Uterus (tissue), 3 donors: ENCODE measurements at regions not wholly inside any gene's neighbourhood (a gene's known extent, or its start where the extent isn't known, plus 50 kb on each side); places are given as distances from the start of the nearest gene placed in this dataset.

Source experiments
- DNase-seq, 2 donors: peaks; one replicate each; pipeline ENCODE4 v3.0.0-alpha.2; 2019 to 2020
- H3K27ac ChIP-seq, 2 donors: fragments of 200-600 bp; sonication (generic); 1 replicate in 1 of 2; 2 replicates in 1 of 2; pipeline ENCODE4 v1.5.1; 2016 to 2018
- H3K27me3 ChIP-seq, 2 donors: fragments of 200-600 bp; sonication (generic); one replicate each; pipeline ENCODE4 v1.5.1; 2018 to 2019; ENCODE audit warnings: control low read depth in 1 of 2
- H3K36me3 ChIP-seq, 2 donors: fragments of 200-600 bp; sonication (generic); one replicate each; pipeline ENCODE4 v1.5.1; 2019; ENCODE audit warnings: control low read depth in 1 of 2
- H3K4me1 ChIP-seq, 2 donors: fragments of 200-600 bp; sonication (generic); one replicate each; pipeline ENCODE4 v1.5.1; 2018 to 2019; ENCODE audit warnings: control low read depth in 1 of 2
- H3K4me3 ChIP-seq, 2 donors: fragments of 200-600 bp; sonication (generic); 1 replicate in 1 of 2; 2 replicates in 1 of 2; pipeline ENCODE4 v1.5.1; 2018 to 2019; ENCODE audit warnings: mild to moderate bottlenecking in 1 of 2
- H3K9me3 ChIP-seq, 2 donors: fragments of 200-600 bp; sonication (generic); one replicate each; pipeline ENCODE4 v1.5.1; 2019; ENCODE audit warnings: control low read depth in 1 of 2
- CTCF ChIP-seq, 4 experiments: fragments of 200-600 bp in 2 of 4; fragments of 450-650 bp in 2 of 4; sonication (generic) in 2 of 4; IDR thresholded peaks; one replicate each; pipeline ENCODE4 v1.5.1; 2016 to 2019; ENCODE audit warnings: antibody characterized with exemption in 4 of 4, mild to moderate bottlenecking in 2 of 4, moderate library complexity in 1 of 4
- POLR2A ChIP-seq, 2 donors: fragments of 450-650 bp; IDR thresholded peaks; one replicate each; pipeline ENCODE4 v1.6.1; 2016; ENCODE audit warnings: antibody characterized with exemption in 2 of 2, mild to moderate bottlenecking in 1 of 2, moderate library complexity in 1 of 2
- intact Hi-C: fragments of 100-400 bp; cut with DNase I; formaldehyde crosslinking; loops from one replicate; pipeline ENCODE4 v1.15.1; 2023; ENCODE audit warnings: low total_unique reads
- donor health status: DM: yes; HTN: yes; CAD: no.

DNA sequence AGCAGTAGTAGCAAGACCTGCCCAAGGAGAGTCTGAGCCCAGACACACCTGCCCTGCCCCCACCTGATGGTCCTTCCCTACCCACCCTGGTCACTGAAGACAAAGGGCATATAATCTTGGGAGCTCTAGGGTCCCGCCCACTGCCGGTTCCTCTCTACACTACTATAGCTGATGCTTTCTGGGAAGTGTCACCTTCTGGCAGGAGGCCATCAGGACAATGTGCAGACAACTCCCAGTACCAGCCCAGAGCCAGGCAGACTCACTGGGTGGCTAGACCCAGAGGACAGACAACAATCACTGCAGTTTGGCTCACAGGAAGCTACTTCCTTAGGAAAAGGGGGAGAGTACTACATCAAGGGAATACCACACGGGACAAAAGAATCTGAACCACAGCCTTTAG, 312.7 kb downstream of the SPRY1 start:
- intact Hi-C loops = no loop called here
- Histone ChIP-seq H3K27ac (no peak overlapping the region), H3K27me3 (no peaks in the 10 kb centered on the region), H3K4me3 (no peak overlapping the region), H3K4me1 (no peaks in the 10 kb centered on the region), H3K9me3 (peaks cover 0 to 9% of the 10 kb centered on the region in 2 donors), H3K36me3 (no peaks in the 10 kb centered on the region)
- no peak for DNase-seq
- TF ChIP-seq CTCF (IDR thresholded peaks at IDR 0.05) (no peak), POLR2A (IDR thresholded peaks at IDR 0.05) (no peak)

- intact Hi-C loops = no loop called here
- Histone ChIP-seq H3K9me3 (no peaks in the 10 kb centered on the region), H3K27me3 (no peaks in the 10 kb centered on the region), H3K4me3 (no peak overlapping the region), H3K27ac (no peak overlapping the region), H3K36me3 (no peaks in the 10 kb centered on the region), H3K4me1 (no peaks in the 10 kb centered on the region)
- TF ChIP-seq POLR2A (IDR thresholded peaks at IDR 0.05) = no peak
- no peak for TF ChIP-seq CTCF (IDR thresholded peaks at IDR 0.05)
- no peak for DNase-seq
Observed at GRCh38 chr4:123731035-123731434, 334.4 kb downstream of the SPRY1 start.

GRCh38 chr4:123737156-123737555, 340.6 kb downstream of the SPRY1 start:
- no peak overlapping the region for H3K4me3 ChIP-seq
- no peaks in the 10 kb centered on the region for H3K27me3 ChIP-seq
- TF ChIP-seq POLR2A (IDR thresholded peaks at IDR 0.05) (no peak), CTCF (IDR thresholded peaks at IDR 0.05) (no peak)
- H3K9me3 ChIP-seq = no peaks in the 10 kb centered on the region
- intact Hi-C loops = no loop called here
- H3K36me3 ChIP-seq = no peaks in the 10 kb centered on the region
- no peaks in the 10 kb centered on the region for H3K4me1 ChIP-seq
- no peak overlapping the region for H3K27ac ChIP-seq
- DNase-seq = no peak

DNA sequence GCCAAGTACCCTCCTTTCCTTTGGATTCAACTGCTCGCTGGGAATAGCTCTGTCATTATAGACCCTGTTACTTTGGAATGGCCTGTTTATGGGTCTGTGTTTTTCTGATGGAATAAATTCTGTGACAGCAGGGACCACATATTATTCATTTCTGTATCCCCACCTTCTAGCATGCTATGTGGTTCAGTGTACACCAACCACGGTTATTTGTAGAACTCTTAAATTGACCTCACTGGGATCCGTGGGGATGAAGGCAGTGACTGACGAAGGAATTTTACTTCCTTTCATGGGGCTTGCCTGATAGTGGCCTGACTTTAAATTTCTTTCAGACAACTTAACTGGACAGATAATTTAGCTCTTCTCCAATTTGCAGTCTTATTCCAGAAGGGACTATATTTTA, 343.2 kb downstream of the SPRY1 start:
- H3K36me3 ChIP-seq = no peaks in the 10 kb centered on the region
- TF ChIP-seq POLR2A (IDR thresholded peaks at IDR 0.05) (no peak), CTCF (IDR thresholded peaks at IDR 0.05) (no peak)
- no peaks in the 10 kb centered on the region for H3K4me1 ChIP-seq
- no peak overlapping the region for H3K27ac ChIP-seq
- no peaks in the 10 kb centered on the region for H3K27me3 ChIP-seq
- no peak for DNase-seq
- H3K9me3 ChIP-seq = no peaks in the 10 kb centered on the region
- intact Hi-C loops = no loop called here
- H3K4me3 ChIP-seq = no peak overlapping the region

GRCh38 chr4:123740236-123740635, 343.6 kb downstream of the SPRY1 start:
- H3K27me3 ChIP-seq = no peaks in the 10 kb centered on the region
- H3K4me1 ChIP-seq = no peaks in the 10 kb centered on the region
- no peaks in the 10 kb centered on the region for H3K9me3 ChIP-seq
- H3K36me3 ChIP-seq = no peaks in the 10 kb centered on the region
- no peak overlapping the region for H3K4me3 ChIP-seq
- no peak for DNase-seq
- no peak overlapping the region for H3K27ac ChIP-seq
- intact Hi-C loops = no loop called here
- no peak for TF ChIP-seq CTCF (IDR thresholded peaks at IDR 0.05)
- no peak for TF ChIP-seq POLR2A (IDR thresholded peaks at IDR 0.05)
